H1 (cell line): ENCODE measurements at regions not wholly inside any gene's neighbourhood (a gene's known extent, or its start where the extent isn't known, plus 50 kb on each side); places are given as distances from the start of the nearest gene placed in this dataset.

ENCODE experiments used
- BRCA1 ChIP-seq: IDR thresholded peaks from 2 replicates; pipeline ENCODE4 v1.6.1; 2012; ENCODE audit warnings: low read depth, low read length, improper control_type of control experiment
- CHD7 ChIP-seq: fragments of 300-600 bp; sonication (generic); IDR thresholded peaks from 2 replicates; pipeline ENCODE4 v1.7.1; 2012; ENCODE audit warnings: low read length, moderate library complexity, mild to moderate bottlenecking, inconsistent platforms; ENCODE audit not compliant: insufficient replicate concordance
- HDAC2 ChIP-seq, 2 experiments: fragments of 300-600 bp in 1 of 2; sonication (generic) in 1 of 2; IDR thresholded peaks; 2 replicates each; pipeline ENCODE4 v1.6.1; 2011 to 2012; ENCODE audit warnings: low read depth in 2 of 2, low read length in 2 of 2, mild to moderate bottlenecking in 2 of 2, moderate library complexity in 2 of 2, borderline replicate concordance in 1 of 2, inconsistent platforms in 1 of 2
- SIN3A ChIP-seq, 2 experiments: IDR thresholded peaks in 1 of 2; conservative IDR thresholded peaks in 1 of 2; 2 replicates each; pipeline ENCODE4 v1.6.1; 2011 to 2012; ENCODE audit warnings: low read length in 2 of 2, improper control_type of control experiment in 1 of 2, low read depth in 1 of 2, mild to moderate bottlenecking in 1 of 2
- SP2 ChIP-seq: IDR thresholded peaks from 2 replicates; pipeline ENCODE4 v1.6.1; 2012; ENCODE audit warnings: mild to moderate bottlenecking, low read length, inconsistent platforms
- TBP ChIP-seq: IDR thresholded peaks from 2 replicates; pipeline ENCODE4 v1.6.1; 2011; ENCODE audit warnings: low read depth, low read length, improper control_type of control experiment
- TCF12 ChIP-seq: IDR thresholded peaks from 2 replicates; pipeline ENCODE4 v1.6.1; 2011; ENCODE audit warnings: low read depth, mild to moderate bottlenecking, low read length

- TF ChIP-seq SP2 (no peak), TBP (no peak), TCF12 (no peak), BRCA1 (no peak), HDAC2 (IDR thresholded peaks at IDR 0.05; ENCODE audit: borderline replicate concordance in 1 of 2, low read depth in 2 of 2, low read length in 2 of 2) (no peak), CHD7 (no peak), SIN3A (conservative IDR thresholded peaks at IDR 0.05 in 1 of 2, IDR thresholded peaks at IDR 0.05 in 1 of 2; ENCODE audit: low read depth in 1 of 2, low read length in 2 of 2) (no peak)
Observed at GRCh38 chr1:82371844-82372498, 571.2 kb downstream of the ADGRL2 start (continued).
